Endothelial cell of umbilical vein (primary cell): ENCODE measurements at regions not wholly inside any gene's neighbourhood (a gene's known extent, or its start where the extent isn't known, plus 50 kb on each side); places are given as distances from the start of the nearest gene placed in this dataset.

Experiments used
- JUN ChIP-seq: IDR thresholded peaks from 2 replicates; pipeline ENCODE4 v1.6.1; 2011; ENCODE audit warnings: borderline replicate concordance, low read depth; ENCODE audit not compliant: insufficient read length, insufficient read depth
- POLR2AphosphoS5 ChIP-seq: IDR thresholded peaks from 2 replicates; pipeline ENCODE4 v1.6.1; 2012; ENCODE audit warnings: low read depth, mild to moderate bottlenecking, control low read depth, low read length, moderate library complexity; ENCODE audit not compliant: insufficient read depth
- TF ChIP-seq, protein P1 (sequence below), 2 donors: IDR thresholded peaks; 1 replicate in 1 of 2; 2 replicates in 1 of 2; pipeline ENCODE4 v1.5.1; 2011; ENCODE audit warnings: low read length in 2 of 2, mild to moderate bottlenecking in 2 of 2, moderate library complexity in 2 of 2, control low read depth in 1 of 2, inconsistent platforms in 1 of 2, low read depth in 1 of 2; ENCODE audit not compliant: insufficient read depth in 1 of 2; ENCODE audit errors: extremely low read depth in 1 of 2

DNA sequence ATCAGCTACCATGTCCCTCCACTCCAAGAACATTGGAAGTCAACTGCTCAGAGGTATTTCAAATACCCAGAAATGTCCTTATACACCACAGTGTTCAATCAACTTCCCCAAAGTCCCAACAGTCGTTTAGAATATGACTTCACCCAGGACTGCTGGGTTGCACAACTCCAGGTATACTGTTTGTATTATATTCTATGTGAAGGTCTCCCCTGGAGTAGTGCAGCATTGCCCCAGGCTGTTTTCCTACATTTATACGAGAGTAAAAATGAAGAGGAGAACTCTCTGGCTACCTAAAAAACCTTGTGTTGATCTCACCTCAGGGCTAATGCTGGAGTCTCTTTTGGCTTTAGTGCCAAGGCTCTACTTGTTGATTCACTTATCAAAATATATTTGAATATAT, 183.6 kb upstream of the MAP3K1 start:
- TF ChIP-seq JUN (no peak), POLR2AphosphoS5 (no peak)
- TF ChIP-seq, protein P1, sequence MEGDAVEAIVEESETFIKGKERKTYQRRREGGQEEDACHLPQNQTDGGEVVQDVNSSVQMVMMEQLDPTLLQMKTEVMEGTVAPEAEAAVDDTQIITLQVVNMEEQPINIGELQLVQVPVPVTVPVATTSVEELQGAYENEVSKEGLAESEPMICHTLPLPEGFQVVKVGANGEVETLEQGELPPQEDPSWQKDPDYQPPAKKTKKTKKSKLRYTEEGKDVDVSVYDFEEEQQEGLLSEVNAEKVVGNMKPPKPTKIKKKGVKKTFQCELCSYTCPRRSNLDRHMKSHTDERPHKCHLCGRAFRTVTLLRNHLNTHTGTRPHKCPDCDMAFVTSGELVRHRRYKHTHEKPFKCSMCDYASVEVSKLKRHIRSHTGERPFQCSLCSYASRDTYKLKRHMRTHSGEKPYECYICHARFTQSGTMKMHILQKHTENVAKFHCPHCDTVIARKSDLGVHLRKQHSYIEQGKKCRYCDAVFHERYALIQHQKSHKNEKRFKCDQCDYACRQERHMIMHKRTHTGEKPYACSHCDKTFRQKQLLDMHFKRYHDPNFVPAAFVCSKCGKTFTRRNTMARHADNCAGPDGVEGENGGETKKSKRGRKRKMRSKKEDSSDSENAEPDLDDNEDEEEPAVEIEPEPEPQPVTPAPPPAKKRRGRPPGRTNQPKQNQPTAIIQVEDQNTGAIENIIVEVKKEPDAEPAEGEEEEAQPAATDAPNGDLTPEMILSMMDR (IDR thresholded peaks at IDR 0.05; ENCODE audit: extremely low read depth in 1 of 2, insufficient read depth in 1 of 2, low read depth in 1 of 2, low read length in 2 of 2) = no peak
